HG02870 (cell line): ENCODE measurements at regions not wholly inside any gene's neighbourhood (a gene's known extent, or its start where the extent isn't known, plus 50 kb on each side); places are given as distances from the start of the nearest gene placed in this dataset.

Experiments used
- ATAC-seq: cut with Tn5 transposase; IDR thresholded peaks from one replicate; pipeline ENCODE4 v1.9.1; 2021; ENCODE audit warnings: mild to moderate bottlenecking, moderate library complexity; ENCODE audit not compliant: unreplicated experiment

GRCh38 chr2:12330916-12331315, 385.8 kb upstream of the TRIB2 start:
- no peak for ATAC-seq

GRCh38 chr2:12331698-12332097, 385.0 kb upstream of the TRIB2 start:
- ATAC-seq, result no peak

DNA sequence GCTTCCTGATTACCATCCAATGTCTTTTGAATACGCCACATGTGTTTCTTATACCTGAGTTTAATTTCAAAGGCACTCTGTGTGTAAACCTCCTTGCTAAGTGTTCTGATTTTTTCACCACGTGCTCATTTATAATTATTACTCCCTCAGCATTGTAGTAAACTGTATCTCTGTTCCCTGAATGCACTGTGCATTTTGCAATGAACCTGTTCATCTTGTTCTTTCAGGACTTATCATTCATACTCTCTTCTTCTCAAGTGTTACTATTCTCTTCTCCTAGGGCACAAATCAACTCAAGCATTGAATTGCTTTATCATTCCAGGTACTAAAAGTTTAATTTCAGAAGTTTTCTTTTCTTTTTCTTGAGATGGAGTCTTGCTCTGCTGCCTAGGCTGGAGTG, 383.4 kb upstream of the TRIB2 start:
- ATAC-seq, result no peak

DNA sequence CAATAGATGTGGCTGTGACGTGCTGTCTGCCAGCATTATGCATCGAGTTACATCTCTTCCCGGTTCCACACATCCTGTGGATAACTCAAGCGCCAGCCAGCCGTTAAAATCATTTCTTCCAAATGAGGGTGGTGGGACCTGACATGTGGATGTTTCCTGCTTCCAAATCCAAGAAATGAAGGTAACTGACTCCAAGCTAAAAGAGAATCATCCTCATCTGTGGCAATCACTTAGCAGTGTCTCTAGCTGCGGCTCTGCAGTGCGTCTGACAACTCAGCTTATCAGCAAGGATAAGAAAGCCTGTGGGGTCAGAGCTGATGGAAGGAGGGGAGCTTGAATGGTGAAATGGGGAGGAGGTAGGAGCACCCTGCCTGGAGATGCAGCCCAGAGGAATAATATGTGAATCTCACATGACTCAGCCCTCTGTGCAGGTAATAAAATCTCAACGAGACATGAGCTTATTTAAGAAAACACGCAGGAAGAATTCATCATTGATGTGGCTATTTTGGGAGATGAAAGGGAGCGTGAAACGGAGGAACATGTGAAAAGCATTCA, 382.2 kb upstream of the TRIB2 start:
- no peak for ATAC-seq

GRCh38 chr2:12335131-12335530, 381.6 kb upstream of the TRIB2 start:
- no peak for ATAC-seq

- no peak for ATAC-seq
These were observed 380.7 kb upstream of the TRIB2 start for GRCh38 chr2:12335995-12336394.

DNA sequence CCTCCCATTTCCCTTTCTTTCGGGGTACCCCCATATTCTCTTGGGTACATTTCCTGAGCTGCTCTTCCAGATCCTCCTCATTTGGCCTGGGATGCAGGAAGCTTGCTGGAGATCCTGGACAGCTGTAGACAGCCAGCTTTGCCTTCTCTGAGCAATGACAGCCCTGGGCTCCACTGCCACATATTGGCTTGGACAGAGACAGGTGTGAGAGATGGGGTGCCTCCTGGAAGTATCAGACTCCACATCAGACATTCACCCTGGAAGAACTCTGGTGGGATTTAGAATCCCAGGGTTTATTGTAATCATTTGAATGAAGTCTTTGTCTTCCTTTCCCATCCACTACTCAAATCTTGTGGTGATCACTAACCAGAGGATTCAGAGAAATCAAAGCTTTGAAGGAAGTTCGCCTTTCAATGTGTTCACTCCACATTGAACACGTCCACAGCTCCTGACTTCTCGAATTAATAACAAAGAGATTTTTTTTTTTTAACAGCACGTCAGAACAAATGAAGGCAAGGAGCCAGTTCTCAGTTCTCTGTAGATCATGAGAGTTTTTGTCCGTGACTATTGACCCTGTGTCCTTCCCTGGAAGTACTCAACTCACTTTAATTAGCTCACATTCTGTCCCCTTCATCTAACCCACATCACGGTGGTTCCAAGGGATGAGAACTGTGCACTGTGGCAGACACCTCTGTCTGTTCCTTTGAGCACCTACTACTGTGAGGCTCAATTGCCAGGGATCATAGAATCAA, 377.6 kb upstream of the TRIB2 start:
- ATAC-seq, result no peak

DNA sequence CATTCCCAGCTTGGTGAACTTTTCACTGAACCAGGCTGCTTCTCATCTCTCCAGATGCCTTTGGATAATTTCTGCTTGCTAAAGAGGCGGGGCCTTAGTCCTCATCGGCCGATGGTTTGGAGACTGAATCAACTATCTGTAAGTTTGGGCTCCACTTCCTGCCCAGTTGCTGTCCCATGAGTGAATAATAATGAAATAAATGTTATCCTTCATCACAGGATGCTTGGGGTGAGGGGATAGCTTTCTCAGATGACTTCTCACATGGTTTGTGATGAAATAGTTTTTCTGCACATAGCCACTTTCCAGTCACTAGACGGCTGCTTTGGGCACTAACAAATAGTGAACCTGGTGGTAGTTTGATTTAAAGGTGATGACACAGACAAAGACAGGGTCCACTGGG, 376.6 kb upstream of the TRIB2 start:
- no peak for ATAC-seq

DNA sequence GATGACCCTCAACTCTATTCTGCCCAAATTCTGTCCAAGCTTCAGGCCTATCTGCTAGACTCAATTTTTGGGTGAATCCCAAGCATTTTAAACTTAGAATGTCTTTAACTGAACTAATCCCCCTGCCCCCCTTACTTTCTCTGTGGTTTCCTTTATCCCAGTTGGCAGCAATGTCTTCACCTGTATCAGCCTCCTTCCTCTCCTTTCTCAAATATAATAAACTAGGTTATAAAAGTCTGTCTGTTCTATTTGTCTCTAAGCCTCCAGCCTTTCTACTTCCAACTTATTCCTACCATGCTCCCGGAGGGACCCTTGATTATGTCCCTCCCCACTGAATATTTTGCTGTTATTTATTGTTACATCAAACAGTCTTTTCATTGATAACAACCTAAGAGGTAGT, 375.5 kb upstream of the TRIB2 start:
- no peak for ATAC-seq

DNA sequence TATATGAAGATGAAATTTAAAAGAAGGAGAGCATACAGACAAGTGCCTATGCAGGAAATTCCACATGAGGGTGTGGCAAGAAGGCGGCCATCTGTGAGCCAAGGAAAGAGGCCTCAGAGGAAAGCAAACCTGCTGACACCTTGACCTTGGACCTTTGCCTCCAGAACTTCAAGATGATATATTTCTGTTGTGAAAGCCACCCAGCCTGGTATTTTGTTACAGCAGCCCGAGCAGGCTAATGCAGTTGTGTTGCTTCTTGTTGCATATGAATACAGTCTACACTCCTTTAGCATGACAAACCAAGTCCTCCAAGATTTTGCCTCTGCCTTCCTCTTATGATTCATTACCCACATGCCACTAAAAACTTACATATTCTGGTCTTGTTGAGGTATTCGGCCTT, 374.8 kb upstream of the TRIB2 start:
- no peak for ATAC-seq

DNA sequence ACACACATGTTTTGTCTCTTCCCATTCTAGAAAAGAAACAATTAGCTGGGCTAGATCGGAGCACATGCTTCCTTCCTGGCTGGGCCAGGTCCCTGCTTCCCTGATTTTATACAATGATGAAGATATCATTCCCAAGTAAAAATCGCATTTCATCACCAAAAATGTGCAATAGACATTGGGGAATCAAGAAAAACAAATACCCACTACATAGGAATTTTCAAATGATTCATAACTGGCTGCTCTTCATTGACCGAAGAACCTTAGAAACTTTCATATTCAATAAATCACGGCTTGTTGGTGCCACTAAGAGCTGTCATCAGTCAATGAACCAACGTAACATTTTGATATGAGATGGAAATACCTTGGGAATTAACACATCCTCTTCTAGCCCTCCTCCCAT, 373.6 kb upstream of the TRIB2 start:
- no peak for ATAC-seq

- no peak for ATAC-seq
These were observed 369.7 kb upstream of the TRIB2 start for GRCh38 chr2:12347066-12347493.

GRCh38 chr2:12348216-12348615, 368.5 kb upstream of the TRIB2 start:
- no peak for ATAC-seq

DNA sequence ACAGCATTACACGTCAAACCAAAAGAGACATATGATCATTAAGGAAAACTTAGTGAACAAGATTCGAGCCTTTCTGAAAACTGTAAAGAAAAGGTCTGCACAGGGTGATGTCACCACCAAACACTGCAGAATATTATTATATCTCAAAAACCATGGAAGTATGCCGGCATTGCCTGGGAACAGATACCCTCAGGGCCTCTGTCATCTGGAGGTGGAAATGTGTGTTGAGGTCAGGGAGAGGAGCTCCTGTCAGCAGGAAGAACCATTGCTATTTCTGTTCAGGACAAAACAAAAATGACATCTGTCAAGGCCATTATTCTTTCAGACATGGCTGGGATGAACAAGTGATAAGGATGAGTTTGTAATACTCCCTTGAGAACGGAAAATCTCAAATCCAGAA, 365.9 kb upstream of the TRIB2 start:
- ATAC-seq, result no peak

DNA sequence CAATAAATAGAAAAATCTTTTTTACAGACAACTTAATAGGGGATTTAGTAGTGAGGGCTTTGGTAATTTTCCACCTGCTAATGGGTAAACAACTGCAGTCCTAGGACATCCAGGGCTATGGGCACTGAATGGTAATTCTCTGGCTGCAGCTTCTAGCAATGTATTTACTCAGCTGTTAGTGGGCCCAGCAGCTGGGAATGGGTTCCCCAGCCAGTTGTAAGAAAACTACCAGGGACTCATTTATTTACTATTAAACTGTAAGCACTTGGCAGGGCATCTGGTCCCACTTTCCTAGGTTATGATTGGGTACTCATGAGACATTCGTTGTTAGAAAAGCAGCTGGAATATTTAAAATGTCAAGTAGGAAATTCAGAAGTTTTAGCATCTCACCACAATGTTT, 363.8 kb upstream of the TRIB2 start:
- ATAC-seq, result no peak

- no peak for ATAC-seq
These were observed 355.2 kb upstream of the TRIB2 start for GRCh38 chr2:12361506-12361905.

GRCh38 chr2:12363138-12363537, 353.6 kb upstream of the TRIB2 start:
- no peak for ATAC-seq

- ATAC-seq, result no peak
These were observed 353.2 kb upstream of the TRIB2 start for GRCh38 chr2:12363569-12363968.

DNA sequence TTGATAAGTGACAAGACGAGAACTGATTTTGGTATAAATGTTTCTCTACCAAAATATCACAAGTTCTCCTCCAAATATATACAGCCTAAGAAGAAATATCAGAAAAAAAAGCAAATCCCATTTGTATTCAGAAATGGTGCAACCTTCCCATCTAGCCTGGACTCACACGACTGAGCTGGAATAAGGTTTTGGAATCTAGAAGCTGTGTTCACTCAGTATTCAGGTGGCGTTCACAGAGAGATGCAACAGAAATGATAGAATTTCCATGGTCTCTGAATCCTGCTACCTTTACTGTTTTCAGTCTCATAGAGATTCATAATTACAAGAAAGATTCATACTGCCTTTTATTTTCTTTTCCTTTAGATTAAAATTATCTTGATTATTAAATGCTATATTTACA, 347.2 kb upstream of the TRIB2 start:
- ATAC-seq, result no peak

DNA sequence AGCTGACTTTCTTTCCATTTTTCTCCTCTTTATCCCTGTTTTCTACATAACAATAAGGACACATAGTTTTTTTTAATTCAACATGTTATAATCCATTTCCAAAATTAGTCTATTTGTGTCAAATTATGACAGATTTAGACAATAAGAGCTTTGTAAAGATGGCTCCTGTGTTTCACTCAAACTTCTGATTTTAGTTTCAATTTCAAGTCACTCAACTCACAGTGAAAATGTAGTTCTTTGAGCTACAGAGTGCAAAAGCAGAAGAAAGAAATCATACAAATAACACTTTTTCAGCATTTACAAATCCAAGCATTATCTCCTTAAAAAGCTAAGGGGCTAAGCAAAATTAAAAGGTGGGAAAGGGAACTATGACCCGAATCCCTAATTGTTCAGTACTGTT, 340.7 kb upstream of the TRIB2 start:
- ATAC-seq, result no peak

DNA sequence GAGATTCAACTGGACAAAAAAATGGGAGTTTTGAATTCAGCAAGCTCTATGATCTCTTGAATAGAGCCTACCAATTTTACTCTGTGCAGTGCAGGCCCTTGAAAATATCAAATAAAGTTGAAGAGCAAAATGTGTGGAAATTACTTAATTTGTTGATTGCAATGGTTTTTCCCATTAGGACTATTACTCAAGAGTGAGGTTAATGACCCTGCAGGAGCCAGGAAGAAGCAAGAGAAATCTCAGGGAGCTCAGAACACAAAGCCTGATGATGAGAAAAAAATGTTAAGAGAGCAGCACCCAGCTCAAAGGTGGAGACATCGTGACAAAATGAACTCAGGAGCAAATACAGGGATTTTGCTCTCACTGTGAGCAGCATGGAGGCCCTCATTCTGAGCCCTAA, 337.6 kb upstream of the TRIB2 start:
- no peak for ATAC-seq

DNA sequence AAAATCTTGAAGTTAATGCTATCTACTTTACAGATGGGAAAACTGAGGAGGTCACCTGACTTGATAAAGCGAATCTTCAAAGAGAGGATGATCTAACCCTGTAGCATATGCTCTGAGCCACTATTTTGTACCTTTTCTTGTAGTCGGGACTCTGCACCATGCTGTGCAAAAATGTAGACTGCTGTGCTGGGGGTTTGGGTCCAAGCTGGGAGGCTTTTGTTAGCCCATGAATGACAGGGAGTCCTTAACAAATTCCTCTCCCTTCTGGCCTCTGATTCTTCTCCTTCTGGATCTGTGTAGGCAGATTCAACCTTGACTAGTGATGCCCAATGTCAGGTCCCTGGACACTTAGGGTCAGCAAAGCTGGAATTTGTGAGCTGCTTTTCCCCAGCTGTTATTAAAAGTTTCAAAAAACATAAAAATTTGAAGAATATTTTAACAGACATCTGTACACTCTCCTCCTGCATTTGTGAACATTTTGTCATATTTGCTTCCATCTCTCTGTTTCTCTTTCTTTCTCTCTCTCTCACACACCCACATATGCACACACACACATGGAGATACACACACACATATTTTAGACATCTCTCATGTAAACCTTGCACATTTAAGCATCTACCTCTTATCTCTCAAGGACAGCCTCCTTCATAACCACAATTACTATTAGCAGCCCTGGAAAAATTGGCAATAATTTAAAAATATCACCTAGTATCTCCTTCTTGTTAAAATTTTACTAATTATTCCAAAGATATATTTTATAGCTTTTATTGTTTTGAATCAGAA, 335.0 kb upstream of the TRIB2 start:
- ATAC-seq, result no peak
